HEK293 (cell line): ENCODE measurements at regions not wholly inside any gene's neighbourhood (a gene's known extent, or its start where the extent isn't known, plus 50 kb on each side); places are given as distances from the start of the nearest gene placed in this dataset.

ENCODE experiments used
- CTCF ChIA-PET: fragments of 350-600 bp; formaldehyde crosslinking; extraction: SDS; loops from one replicate; lab custom pipeline; 2021; ENCODE audit warnings: antibody characterized with exemption; lab: Yijun Ruan, JAX
- POLR2A ChIA-PET: fragments of 300-600 bp; formaldehyde crosslinking; extraction: SDS; loops from one replicate; lab custom pipeline; 2020; ENCODE audit warnings: antibody characterized with exemption, inconsistent platforms; lab: Yijun Ruan, JAX
- H3K27ac ChIP-seq: fragments of 200-500 bp; sonication (Bioruptor generic); 2 replicates; pipeline ENCODE4 v1.5.1; 2014; ENCODE audit warnings: low read depth, low read length, control low read depth, inconsistent platforms; ENCODE audit errors: extremely low read depth
- H3K36me3 ChIP-seq, 2 experiments: fragments of 200-500 bp in 1 of 2; sonication (Bioruptor generic) in 1 of 2; 1 replicate in 1 of 2; 2 replicates in 1 of 2; pipeline ENCODE4 v1.5.1; 2014 to 2017; ENCODE audit warnings: inconsistent platforms in 2 of 2, low read length in 2 of 2; ENCODE audit not compliant: control insufficient read depth in 2 of 2, insufficient read depth in 1 of 2
- H3K4me1 ChIP-seq: fragments of 200-500 bp; sonication (Bioruptor generic); 2 replicates; pipeline ENCODE4 v1.5.1; 2014; ENCODE audit warnings: mild to moderate bottlenecking, low read length, inconsistent platforms; ENCODE audit not compliant: control insufficient read depth, insufficient read depth
- H3K4me3 ChIP-seq: 2 replicates; pipeline ENCODE4 v1.5.1; 2011; ENCODE audit warnings: low read depth, mild to moderate bottlenecking, control low read depth, low read length, moderate library complexity
- H3K9me3 ChIP-seq: fragments of 200-500 bp; sonication (Bioruptor generic); 2 replicates; pipeline ENCODE4 v1.5.1; 2014; ENCODE audit warnings: low read depth, low read length, inconsistent platforms; ENCODE audit not compliant: control insufficient read depth, insufficient read depth
- CTCF ChIP-seq: fragments of 450-650 bp; formaldehyde crosslinking; IDR thresholded peaks from 2 replicates; pipeline ENCODE4 v1.5.1; 2016; ENCODE audit warnings: missing biosample characterization, missing genetic modification characterization
- GLI2 ChIP-seq: fragments of 450-650 bp; formaldehyde crosslinking; IDR thresholded peaks from 2 replicates; pipeline ENCODE4; 2017; ENCODE audit warnings: missing biosample characterization, missing genetic modification characterization, low read depth, borderline replicate concordance
- GLIS2 ChIP-seq: fragments of 450-650 bp; formaldehyde crosslinking; IDR thresholded peaks from 2 replicates; pipeline ENCODE4 v1.5.1; 2016; ENCODE audit warnings: missing biosample characterization, missing genetic modification characterization
- HOXD13 ChIP-seq: sonication (generic); formaldehyde crosslinking; IDR thresholded peaks from 2 replicates; pipeline ENCODE4 v1.8.0; 2022; ENCODE audit warnings: missing genetic modification reagents, borderline replicate concordance
- KLF10 ChIP-seq: fragments of 450-650 bp; IDR thresholded peaks from 2 replicates; pipeline ENCODE4 v1.5.1; 2018; ENCODE audit warnings: missing biosample characterization, mild to moderate bottlenecking, missing genetic modification characterization
- KLF7 ChIP-seq: fragments of 450-650 bp; formaldehyde crosslinking; IDR thresholded peaks from 2 replicates; pipeline ENCODE4 v1.5.1; 2016; ENCODE audit warnings: missing biosample characterization, missing genetic modification characterization, borderline replicate concordance
- TRIM28 ChIP-seq: IDR thresholded peaks from 2 replicates; pipeline ENCODE4 v1.6.1; 2011; ENCODE audit warnings: low read length, control low read depth, borderline replicate concordance
- ZBTB21 ChIP-seq: fragments of 450-650 bp; formaldehyde crosslinking; IDR thresholded peaks from 2 replicates; pipeline ENCODE4 v1.5.1; 2017; ENCODE audit warnings: missing biosample characterization, missing genetic modification characterization
- ZFP69B ChIP-seq: fragments of 450-650 bp; formaldehyde crosslinking; IDR thresholded peaks from 2 replicates; pipeline ENCODE4 v1.5.1; 2016; ENCODE audit warnings: missing biosample characterization, missing genetic modification characterization
- ZNF18 ChIP-seq: fragments of 450-650 bp; formaldehyde crosslinking; IDR thresholded peaks from 2 replicates; pipeline ENCODE4 v1.5.1; 2016; ENCODE audit warnings: missing biosample characterization, missing genetic modification characterization
- ZNF221 ChIP-seq: fragments of 450-650 bp; formaldehyde crosslinking; IDR thresholded peaks from 2 replicates; pipeline ENCODE4 v1.5.1; 2017; ENCODE audit warnings: missing biosample characterization, missing genetic modification characterization, borderline replicate concordance
- ZNF426 ChIP-seq: fragments of 450-650 bp; formaldehyde crosslinking; IDR thresholded peaks from 2 replicates; pipeline ENCODE4 v1.5.1; 2017; ENCODE audit warnings: missing biosample characterization, missing genetic modification characterization, mild to moderate bottlenecking, inconsistent platforms, moderate library complexity
- ZNF449 ChIP-seq: fragments of 450-650 bp; formaldehyde crosslinking; IDR thresholded peaks from 2 replicates; pipeline ENCODE4 v1.5.1; 2017; ENCODE audit warnings: missing biosample characterization, mild to moderate bottlenecking, missing genetic modification characterization, moderate library complexity
- ZNF48 ChIP-seq: fragments of 450-650 bp; formaldehyde crosslinking; IDR thresholded peaks from 2 replicates; pipeline ENCODE4 v1.5.1; 2016; ENCODE audit warnings: missing biosample characterization, missing genetic modification characterization
- ZNF521 ChIP-seq: fragments of 450-650 bp; formaldehyde crosslinking; IDR thresholded peaks from 2 replicates; pipeline ENCODE4 v1.5.1; 2017; ENCODE audit warnings: missing biosample characterization, mild to moderate bottlenecking, missing genetic modification characterization
- ZNF529 ChIP-seq: fragments of 450-650 bp; formaldehyde crosslinking; IDR thresholded peaks from 2 replicates; pipeline ENCODE4 v1.5.1; 2017; ENCODE audit warnings: missing genetic modification characterization, missing biosample characterization; ENCODE audit not compliant: insufficient replicate concordance
- ZNF549 ChIP-seq: fragments of 450-650 bp; IDR thresholded peaks from 2 replicates; pipeline ENCODE4 v1.5.1; 2018; ENCODE audit warnings: missing biosample characterization, missing genetic modification characterization, mild to moderate bottlenecking, inconsistent platforms, moderate library complexity
- ZNF561 ChIP-seq: fragments of 450-650 bp; IDR thresholded peaks from 2 replicates; pipeline ENCODE4 v1.5.1; 2018; ENCODE audit warnings: missing biosample characterization, missing genetic modification characterization, borderline replicate concordance
- ZNF785 ChIP-seq: fragments of 450-650 bp; formaldehyde crosslinking; IDR thresholded peaks from 2 replicates; pipeline ENCODE4 v1.5.1; 2016; ENCODE audit warnings: missing biosample characterization, missing genetic modification characterization
- ZNF843 ChIP-seq: fragments of 450-650 bp; formaldehyde crosslinking; IDR thresholded peaks from 2 replicates; pipeline ENCODE4 v1.5.1; 2016; ENCODE audit warnings: missing biosample characterization, missing genetic modification characterization
- TF ChIP-seq, protein P1 (sequence below): fragments of 450-650 bp; formaldehyde crosslinking; IDR thresholded peaks from 2 replicates; pipeline ENCODE4 v1.5.1; 2017; ENCODE audit warnings: missing biosample characterization, missing genetic modification characterization
- TF ChIP-seq, protein P2 (sequence below): fragments of 450-650 bp; formaldehyde crosslinking; IDR thresholded peaks from 2 replicates; pipeline ENCODE4 v1.5.1; 2016; ENCODE audit warnings: missing biosample characterization, missing genetic modification characterization

DNA sequence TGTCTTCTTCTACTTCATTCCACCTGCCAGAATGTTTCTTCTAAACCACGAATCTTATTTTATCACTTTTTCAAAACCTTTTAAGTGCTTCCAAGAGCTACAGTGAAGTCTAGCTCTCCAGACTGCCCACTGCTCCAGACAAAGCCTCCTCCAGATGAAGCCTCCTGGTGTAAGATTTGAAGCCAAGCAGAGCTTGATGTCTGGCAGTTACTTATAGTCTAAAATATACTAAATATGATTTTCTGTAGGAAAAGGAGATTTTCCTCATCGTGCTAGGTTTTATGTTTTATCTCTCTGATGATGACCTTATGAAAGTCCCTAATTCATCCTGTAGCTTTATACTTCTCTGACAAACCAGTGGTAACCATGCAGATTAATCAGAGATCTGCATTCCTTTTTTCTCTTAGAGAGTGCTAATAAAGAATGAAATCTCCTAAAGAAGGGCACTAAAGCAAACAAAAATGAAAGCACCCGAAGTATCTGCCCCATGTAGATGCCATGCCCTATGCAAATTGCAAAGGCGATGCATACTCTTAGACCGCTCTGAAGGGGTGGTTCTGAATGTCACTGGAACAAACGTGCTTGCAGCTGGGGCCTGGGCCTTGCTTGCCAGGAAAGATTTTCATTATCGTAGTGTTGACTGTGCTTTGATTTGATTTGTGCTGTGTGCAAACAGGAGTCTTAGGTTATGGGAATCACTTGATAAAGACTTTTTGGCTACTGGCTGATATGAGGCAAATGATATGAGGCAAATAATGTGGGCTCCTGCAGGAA lies 314.2 kb downstream of the PID1 start:
- ChIA-PET CTCF (interaction anchor here (0.6 kb wide), 1 partner anchor 1202 kb away, joined by 4 read pairs; no protein-coding TSS in a partner anchor), POLR2A (no interaction called here)
- H3K9me3 ChIP-seq, result no peaks in the 10 kb centered on the region
- TF ChIP-seq ZNF18 (tag by site-specific recombination), result no peak
- TF ChIP-seq TRIM28, result no peak
- no peak for TF ChIP-seq ZNF843
- no peak for TF ChIP-seq KLF10 (tag by site-specific recombination)
- H3K4me1 ChIP-seq, result no peaks in the 10 kb centered on the region
- H3K4me3 ChIP-seq, result no peak overlapping the region
- H3K27ac ChIP-seq, result no peak overlapping the region
- no peaks in the 10 kb centered on the region for H3K36me3 ChIP-seq

GRCh38 chr2:228949831-228950230 lies 321.3 kb downstream of the PID1 start:
- Histone ChIP-seq H3K9me3 (no peaks in the 10 kb centered on the region), H3K27ac (no peak overlapping the region), H3K36me3 (no peaks in the 10 kb centered on the region), H3K4me3 (no peak overlapping the region), H3K4me1 (no peaks in the 10 kb centered on the region)
- TF ChIP-seq, protein P1, sequence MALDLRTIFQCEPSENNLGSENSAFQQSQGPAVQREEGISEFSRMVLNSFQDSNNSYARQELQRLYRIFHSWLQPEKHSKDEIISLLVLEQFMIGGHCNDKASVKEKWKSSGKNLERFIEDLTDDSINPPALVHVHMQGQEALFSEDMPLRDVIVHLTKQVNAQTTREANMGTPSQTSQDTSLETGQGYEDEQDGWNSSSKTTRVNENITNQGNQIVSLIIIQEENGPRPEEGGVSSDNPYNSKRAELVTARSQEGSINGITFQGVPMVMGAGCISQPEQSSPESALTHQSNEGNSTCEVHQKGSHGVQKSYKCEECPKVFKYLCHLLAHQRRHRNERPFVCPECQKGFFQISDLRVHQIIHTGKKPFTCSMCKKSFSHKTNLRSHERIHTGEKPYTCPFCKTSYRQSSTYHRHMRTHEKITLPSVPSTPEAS (tag by site-specific recombination), result no peak
- TF ChIP-seq GLI2 (tag by site-specific recombination), result no peak
- no peak for TF ChIP-seq ZNF521 (tag by site-specific recombination)
- TF ChIP-seq ZFP69B (tag by site-specific recombination), result no peak
- no peak for TF ChIP-seq ZNF561
- TF ChIP-seq, protein P2, sequence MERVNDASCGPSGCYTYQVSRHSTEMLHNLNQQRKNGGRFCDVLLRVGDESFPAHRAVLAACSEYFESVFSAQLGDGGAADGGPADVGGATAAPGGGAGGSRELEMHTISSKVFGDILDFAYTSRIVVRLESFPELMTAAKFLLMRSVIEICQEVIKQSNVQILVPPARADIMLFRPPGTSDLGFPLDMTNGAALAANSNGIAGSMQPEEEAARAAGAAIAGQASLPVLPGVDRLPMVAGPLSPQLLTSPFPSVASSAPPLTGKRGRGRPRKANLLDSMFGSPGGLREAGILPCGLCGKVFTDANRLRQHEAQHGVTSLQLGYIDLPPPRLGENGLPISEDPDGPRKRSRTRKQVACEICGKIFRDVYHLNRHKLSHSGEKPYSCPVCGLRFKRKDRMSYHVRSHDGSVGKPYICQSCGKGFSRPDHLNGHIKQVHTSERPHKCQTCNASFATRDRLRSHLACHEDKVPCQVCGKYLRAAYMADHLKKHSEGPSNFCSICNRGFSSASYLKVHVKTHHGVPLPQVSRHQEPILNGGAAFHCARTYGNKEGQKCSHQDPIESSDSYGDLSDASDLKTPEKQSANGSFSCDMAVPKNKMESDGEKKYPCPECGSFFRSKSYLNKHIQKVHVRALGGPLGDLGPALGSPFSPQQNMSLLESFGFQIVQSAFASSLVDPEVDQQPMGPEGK, result no peak
- no peak for TF ChIP-seq CTCF (tag by site-specific recombination)
- TF ChIP-seq ZNF549, result no peak
- POLR2A ChIA-PET, result no interaction called here
- CTCF ChIA-PET, result no interaction called here

GRCh38 chr2:228945710-228946109 lies 325.4 kb downstream of the PID1 start:
- Histone ChIP-seq H3K4me3 (no peak overlapping the region), H3K4me1 (no peaks in the 10 kb centered on the region), H3K9me3 (no peaks in the 10 kb centered on the region), H3K27ac (no peak overlapping the region), H3K36me3 (no peaks in the 10 kb centered on the region)
- CTCF ChIA-PET, result interaction anchor here (0.7 kb wide), 2 partner anchors 1063 to 1132 kb away, joined by 3 to 4 read pairs; partner anchors contain the start of gene CCL20
- POLR2A ChIA-PET, result no interaction called here
- TF ChIP-seq ZNF221 (tag by site-specific recombination), result no peak
- TF ChIP-seq ZNF785, result no peak
- TF ChIP-seq ZBTB21, result no peak
- TF ChIP-seq ZNF48 (tag by site-specific recombination), result no peak
- no peak for TF ChIP-seq HOXD13 (CRISPR knock-in tag)
- no peak for TF ChIP-seq ZNF426 (tag by site-specific recombination)
- no peak for TF ChIP-seq ZNF529 (tag by site-specific recombination)
- no peak for TF ChIP-seq GLIS2 (tag by site-specific recombination)
- no peak for TF ChIP-seq KLF7
- TF ChIP-seq ZNF449 (tag by site-specific recombination), result no peak
